ENCODE measurements at regions not wholly inside any gene's neighbourhood (a gene's known extent, or its start where the extent isn't known, plus 50 kb on each side); places are given as distances from the start of the nearest gene placed in this dataset.
"Not testable (repeated sequence)": the region's sequence is repeated elsewhere in the genome, so short reads cannot be mapped to it uniquely, and the experiment has no call there.

- DNase-seq (ENCODE audit: low read depth), result no peak
Observed at GRCh38 chr10:3339121-3339520, 166.5 kb upstream of the PITRM1 start.

- DNase-seq (ENCODE audit: low read depth), result no peak
Observed at GRCh38 chr10:3337741-3338140, 165.2 kb upstream of the PITRM1 start.

GRCh38 chr10:3336673-3337293 lies 164.2 kb upstream of the PITRM1 start:
- no peak for DNase-seq (ENCODE audit: low read depth)

GRCh38 chr10:3333426-3333825 lies 160.8 kb upstream of the PITRM1 start:
- no peak for DNase-seq (ENCODE audit: low read depth)

- DNase-seq (ENCODE audit: low read depth), result no peak
Observed at GRCh38 chr10:3331690-3332230, 159.2 kb upstream of the PITRM1 start.

GRCh38 chr10:3331187-3331586 lies 158.6 kb upstream of the PITRM1 start:
- DNase-seq (ENCODE audit: low read depth), result no peak

GRCh38 chr10:3330663-3331062 lies 158.1 kb upstream of the PITRM1 start:
- DNase-seq (ENCODE audit: low read depth), result peak; percentile 46

GRCh38 chr10:3325954-3326750 lies 153.6 kb upstream of the PITRM1 start:
- no peak for DNase-seq (ENCODE audit: low read depth)

- no peak for DNase-seq (ENCODE audit: low read depth)
Observed at GRCh38 chr10:3324612-3325038, 152.0 kb upstream of the PITRM1 start.

GRCh38 chr10:3323865-3324498 lies 151.4 kb upstream of the PITRM1 start:
- DNase-seq (ENCODE audit: low read depth), result peak; percentile 58

- DNase-seq (ENCODE audit: low read depth), result no peak
Observed at GRCh38 chr10:3321123-3321522, 148.5 kb upstream of the PITRM1 start.

- DNase-seq (ENCODE audit: low read depth), result no peak
Observed at GRCh38 chr10:3319811-3320226, 147.2 kb upstream of the PITRM1 start.

GRCh38 chr10:3318480-3318807 lies 145.9 kb upstream of the PITRM1 start:
- DNase-seq (ENCODE audit: low read depth), result not testable (repeated sequence)

GRCh38 chr10:3317553-3318479 lies 145.2 kb upstream of the PITRM1 start:
- DNase-seq (ENCODE audit: low read depth), result not testable (repeated sequence)

GRCh38 chr10:3314445-3315085 lies 142.0 kb upstream of the PITRM1 start:
- not testable (repeated sequence) for DNase-seq (ENCODE audit: low read depth)

- DNase-seq (ENCODE audit: low read depth), result not testable (repeated sequence)
Observed at GRCh38 chr10:3313784-3314444, 141.3 kb upstream of the PITRM1 start.

- no peak for DNase-seq (ENCODE audit: low read depth)
Observed at GRCh38 chr10:3312403-3312940, 139.9 kb upstream of the PITRM1 start.

GRCh38 chr10:3310016-3310784 lies 137.6 kb upstream of the PITRM1 start:
- DNase-seq (ENCODE audit: low read depth), result no peak

- DNase-seq (ENCODE audit: low read depth), result no peak
Observed at GRCh38 chr10:3306050-3306449, 133.5 kb upstream of the PITRM1 start.
